ENCODE measurements at regions not wholly inside any gene's neighbourhood (a gene's known extent, or its start where the extent isn't known, plus 50 kb on each side); places are given as distances from the start of the nearest gene placed in this dataset.
"Not testable (repeated sequence)": the region's sequence is repeated elsewhere in the genome, so short reads cannot be mapped to it uniquely, and the experiment has no call there.

GRCh38 chr1:99504287-99504686 is 141.6 kb upstream of the PALMD start:
- DNase-seq, result no peak

GRCh38 chr1:99506631-99507030 is 139.3 kb upstream of the PALMD start:
- DNase-seq, result no peak

DNA sequence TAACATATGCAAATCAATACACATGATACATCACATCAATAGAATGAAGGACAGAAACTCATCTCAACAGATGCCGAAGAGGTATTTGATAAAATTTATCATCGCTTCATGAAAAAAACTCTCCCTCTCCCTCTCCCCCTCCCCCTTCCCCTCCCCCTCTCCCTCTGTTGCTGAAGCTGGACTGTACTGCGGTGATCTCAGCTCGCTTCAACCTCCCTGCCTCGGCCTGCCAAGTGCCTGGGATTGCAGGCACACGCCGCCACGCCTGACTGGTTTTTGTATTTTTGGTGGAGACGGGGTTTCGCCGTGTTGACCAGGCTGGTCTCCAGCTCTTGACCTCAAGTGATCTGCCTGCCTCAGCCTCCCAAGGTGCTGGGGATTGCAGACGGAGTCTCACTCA is 138.5 kb upstream of the PALMD start:
- DNase-seq, result not testable (repeated sequence)

GRCh38 chr1:99507906-99508732 is 137.8 kb upstream of the PALMD start:
- DNase-seq, result no peak

- DNase-seq, result peak; percentile 87
Measured at GRCh38 chr1:99508733-99509445, 137.0 kb upstream of the PALMD start.

DNA sequence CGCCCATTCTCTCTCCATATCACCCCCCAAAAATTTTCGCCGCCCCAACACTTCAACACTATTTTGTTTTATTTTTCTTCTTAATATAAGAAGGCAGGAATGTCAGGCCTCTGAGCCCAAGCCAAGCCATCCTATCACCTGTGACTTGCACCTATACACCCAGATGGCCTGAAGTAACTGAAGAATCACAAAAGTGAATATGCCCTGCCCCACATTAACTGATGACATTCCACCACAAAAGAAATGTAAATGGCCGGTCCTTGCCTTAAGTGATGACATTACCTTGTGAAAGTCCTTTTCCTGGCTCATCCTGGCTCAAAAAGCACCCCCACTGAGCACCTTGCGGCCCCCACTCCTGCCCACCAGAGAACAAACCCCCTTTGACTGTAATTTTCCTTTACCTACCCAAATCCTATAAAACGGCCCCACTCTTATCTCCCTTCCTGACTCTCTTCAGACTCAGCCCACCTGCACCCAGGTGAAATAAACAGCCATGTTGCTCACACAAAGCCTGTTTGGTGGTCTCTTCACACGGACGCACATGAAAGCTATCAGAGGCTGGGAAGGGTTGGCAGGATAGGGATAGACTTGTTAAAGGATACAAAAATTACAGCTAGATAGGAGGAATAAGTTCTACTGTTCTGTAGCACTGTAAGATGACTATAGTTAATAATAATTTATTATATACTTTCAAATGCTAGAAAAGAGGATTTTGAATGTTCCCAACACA is 130.9 kb upstream of the PALMD start:
- DNase-seq, result not testable (repeated sequence)

DNA sequence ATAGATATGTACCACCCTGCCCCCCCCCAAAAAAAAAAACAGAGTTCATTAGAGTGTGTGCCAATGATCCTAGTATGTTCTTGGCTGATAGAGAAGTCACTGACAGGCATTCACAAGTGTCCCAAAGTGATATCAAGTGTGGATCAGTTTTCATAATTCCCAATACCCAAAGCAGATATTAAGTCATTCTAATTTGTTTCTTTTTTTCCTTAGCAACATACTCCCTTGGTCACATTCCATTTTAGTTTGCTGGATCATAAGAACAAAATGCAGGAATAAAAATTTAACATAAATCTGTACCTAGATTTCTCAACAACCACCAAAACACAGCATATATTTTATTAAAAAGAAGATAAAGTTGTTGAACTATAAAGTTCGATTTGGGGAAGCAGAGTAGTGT is 129.8 kb upstream of the PALMD start:
- DNase-seq, result no peak

DNA sequence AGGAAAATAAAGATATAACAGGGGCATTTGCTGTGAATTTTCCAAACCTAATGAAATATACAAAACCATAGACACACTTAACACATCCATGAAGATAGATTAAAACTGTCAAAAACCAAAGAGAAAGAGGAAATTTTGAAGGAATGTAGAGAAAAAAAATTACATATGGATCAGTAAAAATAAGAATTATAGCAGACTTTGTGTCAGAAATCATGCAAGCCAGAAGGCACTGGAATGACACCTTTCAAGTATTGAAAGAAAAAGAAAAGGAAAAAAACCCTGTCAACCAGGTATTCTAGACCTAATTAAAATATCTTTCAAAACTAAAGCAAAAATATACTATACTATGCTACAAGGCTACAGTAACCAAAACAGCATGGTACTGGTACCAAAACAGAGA is 125.8 kb upstream of the PALMD start:
- no peak for DNase-seq

- no peak for DNase-seq
Measured at GRCh38 chr1:99525331-99525730, 120.6 kb upstream of the PALMD start.

GRCh38 chr1:99527078-99527477 is 118.8 kb upstream of the PALMD start:
- DNase-seq, result no peak

DNA sequence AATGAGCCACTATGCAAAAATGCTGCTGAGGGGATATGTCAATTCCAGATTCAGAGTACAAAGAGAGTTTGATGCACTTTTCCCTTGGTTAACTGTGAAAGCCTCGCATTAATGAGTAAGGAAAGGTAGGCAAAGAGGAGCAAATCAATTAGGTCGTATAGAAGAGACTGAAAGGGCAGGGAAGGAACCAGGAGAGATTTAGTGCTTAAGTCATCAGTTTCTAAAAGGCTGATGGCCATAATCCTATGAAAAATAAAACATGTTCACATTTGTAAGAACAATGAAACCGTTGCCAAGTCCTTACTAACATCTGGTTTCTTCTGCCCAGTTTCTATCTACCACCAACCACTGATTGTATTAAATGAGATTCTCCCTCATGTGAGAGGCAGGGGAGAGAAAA is 118.4 kb upstream of the PALMD start:
- no peak for DNase-seq

DNA sequence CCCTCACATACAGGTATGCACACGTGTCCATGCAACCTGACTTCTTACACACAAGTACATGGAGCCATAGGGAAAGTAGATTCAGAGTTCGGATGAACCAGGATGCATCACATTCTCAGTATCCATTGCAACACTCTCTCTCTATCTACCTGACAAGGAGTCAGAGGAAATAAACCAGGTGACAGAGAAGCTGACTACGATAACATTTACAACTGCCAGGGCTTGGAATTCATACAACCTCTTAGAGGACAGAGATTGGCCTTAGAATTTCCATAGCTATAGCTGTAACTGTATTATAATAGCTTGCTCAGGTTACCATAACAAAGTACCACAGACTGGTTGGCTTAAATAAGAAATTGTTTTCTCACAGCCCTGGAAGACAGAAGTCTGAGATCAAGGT is 116.9 kb upstream of the PALMD start:
- DNase-seq, result no peak

GRCh38 chr1:99531578-99532275 is 114.2 kb upstream of the PALMD start:
- DNase-seq, result no peak

GRCh38 chr1:99532276-99532580 is 113.7 kb upstream of the PALMD start:
- no peak for DNase-seq

- no peak for DNase-seq
Measured at GRCh38 chr1:99533909-99534637, 111.8 kb upstream of the PALMD start.

DNA sequence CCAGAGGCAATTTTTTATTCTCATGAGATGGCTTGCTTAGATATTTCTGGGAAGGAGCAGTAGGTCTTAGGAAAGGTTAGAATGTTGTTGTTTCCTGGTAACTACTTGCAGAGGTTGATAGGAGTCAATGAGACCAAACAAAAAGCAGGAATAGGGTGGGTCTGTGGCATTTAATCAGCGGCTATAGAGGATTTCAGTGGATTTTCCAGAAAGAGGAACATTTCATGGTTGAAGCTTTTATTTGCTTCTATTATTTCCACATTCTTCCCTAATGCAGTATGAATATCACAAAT is 111.3 kb upstream of the PALMD start:
- DNase-seq, result no peak

DNA sequence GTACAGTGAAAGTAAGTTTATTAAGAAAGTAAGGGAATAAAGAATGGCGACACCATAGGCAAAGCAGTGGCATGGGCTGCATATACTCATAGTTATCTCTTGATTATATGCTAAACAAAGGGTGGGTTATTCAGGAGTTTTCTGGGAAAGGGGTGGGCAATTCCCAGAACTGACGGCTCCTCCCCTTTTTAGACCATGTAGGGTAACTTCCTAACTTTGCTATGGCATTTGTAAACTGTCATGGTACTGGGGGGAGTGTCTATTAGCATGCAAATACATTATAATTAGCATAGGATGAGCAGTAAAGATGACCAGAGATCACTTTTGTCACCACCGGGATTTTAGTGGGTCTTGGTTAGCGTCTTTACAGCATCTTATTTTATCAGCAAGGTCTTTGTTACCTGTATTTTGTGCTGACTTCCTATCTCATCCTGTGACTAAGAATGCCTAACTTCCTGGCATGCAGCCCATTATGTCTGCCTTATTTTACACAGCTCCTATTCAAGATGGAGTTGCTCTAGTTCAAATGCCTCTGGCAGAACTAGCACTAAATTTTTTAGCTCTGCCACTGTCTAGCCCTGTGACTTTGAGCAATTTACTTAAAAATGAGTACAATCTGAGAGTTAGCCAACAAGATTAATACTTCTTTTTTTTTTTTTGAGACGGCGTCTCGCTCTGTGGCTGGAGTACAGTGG is 110.3 kb upstream of the PALMD start:
- DNase-seq, result no peak

DNA sequence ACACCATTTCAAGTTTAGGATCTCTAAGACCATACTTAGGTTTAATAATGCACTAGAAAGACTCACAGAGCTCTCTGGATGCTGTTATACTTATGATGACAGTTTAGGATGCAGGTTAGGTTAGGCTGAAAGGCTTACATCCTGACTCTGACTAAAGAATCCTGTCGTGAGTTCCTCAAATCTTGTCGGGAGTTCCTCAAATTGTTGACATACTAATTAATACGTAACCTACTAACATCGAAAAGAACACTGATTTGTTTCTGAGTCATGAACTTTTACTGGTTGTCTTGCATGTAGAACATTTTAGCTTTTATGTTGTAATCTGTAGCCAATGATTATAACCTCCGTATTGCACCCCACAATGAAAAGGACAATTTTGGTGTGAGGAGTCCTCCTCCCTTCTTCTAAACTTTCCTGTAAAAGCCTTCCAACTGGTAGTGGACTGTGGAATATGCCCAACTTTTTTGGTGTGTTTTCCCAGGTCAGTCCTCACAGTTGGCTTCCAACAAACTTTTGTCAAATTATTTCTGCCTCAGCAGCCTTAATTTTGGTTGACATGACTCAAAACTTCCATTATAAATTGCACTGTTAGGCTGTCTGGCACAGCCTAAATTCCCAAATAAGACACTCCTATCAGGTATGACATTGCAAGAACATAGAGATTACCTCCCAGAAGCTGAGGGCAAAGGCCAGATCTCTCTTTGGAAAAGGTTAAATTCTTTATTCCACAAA is 107.9 kb upstream of the PALMD start:
- no peak for DNase-seq

DNA sequence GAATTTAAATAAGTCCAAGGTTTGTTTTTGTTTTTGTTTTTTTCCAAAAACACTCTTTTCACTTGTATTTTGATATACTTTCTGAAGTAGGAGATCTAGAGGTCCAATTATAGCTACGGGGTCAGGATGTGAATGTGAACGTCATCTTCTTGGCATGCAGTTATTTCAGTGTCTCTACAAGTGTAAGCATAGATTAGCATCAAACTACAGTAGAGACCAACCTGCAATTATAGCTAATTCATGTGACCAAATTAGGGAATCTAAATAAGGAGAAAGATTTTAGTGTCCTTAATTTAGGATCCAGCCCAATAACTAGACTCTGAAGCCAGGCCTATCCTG is 107.3 kb upstream of the PALMD start:
- DNase-seq, result no peak

- DNase-seq, result no peak
Measured at GRCh38 chr1:99539131-99539530, 106.8 kb upstream of the PALMD start.

GRCh38 chr1:99540744-99541143 is 105.2 kb upstream of the PALMD start:
- no peak for DNase-seq

DNA sequence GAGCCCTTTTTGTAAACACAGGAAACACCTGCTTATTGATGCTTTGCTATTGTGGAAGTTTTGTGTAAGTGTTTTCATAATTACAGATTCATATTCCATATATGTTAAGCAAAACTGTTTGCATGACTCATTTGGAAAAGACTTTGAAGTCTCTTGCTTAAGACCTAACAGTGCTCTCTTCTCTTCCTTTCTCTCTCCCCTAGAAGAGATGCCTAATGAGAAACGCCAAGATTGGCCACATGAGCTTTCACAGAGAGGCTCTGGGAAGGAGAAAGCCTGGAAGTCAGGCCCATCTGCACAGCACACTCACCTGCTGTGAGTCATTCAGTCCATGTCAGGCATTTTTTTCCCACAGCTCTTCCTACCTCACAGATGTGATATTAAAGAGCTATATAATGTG is 101.6 kb upstream of the PALMD start:
- no peak for DNase-seq

Data from NCI-H524 treated with DMSO at 0.1 percent for 48 hours (cell line).